Effector CD8-positive, alpha-beta T cell (primary cell): ENCODE measurements at regions not wholly inside any gene's neighbourhood (a gene's known extent, or its start where the extent isn't known, plus 50 kb on each side); places are given as distances from the start of the nearest gene placed in this dataset.
"Not testable (repeated sequence)": the region's sequence is repeated elsewhere in the genome, so short reads cannot be mapped to it uniquely, and the experiment has no call there.

Source experiments
- DNase-seq: peaks from one replicate; lab custom pipeline; 2025; lab: John Stamatoyannopoulos, UW

- no peak for DNase-seq
These were observed 68.5 kb downstream of the MRPL36 start for GRCh38 chr5:1731091-1731639.

GRCh38 chr5:1730487-1730847 lies 69.2 kb downstream of the MRPL36 start:
- DNase-seq = no peak

DNA sequence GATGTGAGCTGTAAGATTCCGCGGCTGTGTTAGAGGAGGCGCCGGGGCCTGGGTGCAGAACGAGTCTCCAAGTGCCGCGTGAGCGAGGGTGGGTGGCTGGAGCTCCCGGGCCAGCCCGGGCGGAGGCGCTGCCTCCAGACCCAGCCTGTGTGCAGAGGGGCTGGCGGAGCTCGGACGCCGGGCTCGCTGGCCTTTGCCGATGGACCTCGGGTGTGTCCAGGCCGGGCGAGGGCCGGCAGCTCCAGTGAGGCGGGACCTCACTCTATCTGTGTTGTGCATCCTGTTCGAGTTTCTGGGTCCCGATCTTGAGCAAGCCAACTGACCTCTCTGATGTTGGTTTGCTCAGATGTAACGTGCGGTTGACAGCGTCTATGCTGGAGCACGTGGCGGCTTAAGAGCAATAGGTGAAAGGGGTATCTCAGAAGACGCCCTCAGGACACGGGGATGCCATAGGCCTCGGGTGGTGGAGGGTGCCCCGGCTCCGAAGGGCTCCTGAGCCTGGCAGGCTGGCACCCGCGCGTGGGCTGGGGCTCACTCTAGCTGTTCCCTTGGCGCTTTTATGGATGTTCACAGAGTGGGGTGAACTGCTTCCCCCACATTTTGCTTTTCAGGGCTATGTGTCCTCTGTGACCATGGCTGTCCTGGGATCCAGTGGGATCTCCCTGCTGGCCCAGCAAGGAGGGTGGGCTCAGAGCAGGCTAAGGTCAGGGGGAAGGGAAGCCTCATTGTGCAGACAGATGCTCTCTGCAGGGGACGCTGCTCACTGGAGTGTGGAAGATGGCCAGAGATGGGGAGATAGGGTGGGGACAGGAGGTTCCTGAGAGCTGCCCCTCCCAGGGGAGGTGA lies 69.8 kb downstream of the MRPL36 start:
- no peak for DNase-seq

DNA sequence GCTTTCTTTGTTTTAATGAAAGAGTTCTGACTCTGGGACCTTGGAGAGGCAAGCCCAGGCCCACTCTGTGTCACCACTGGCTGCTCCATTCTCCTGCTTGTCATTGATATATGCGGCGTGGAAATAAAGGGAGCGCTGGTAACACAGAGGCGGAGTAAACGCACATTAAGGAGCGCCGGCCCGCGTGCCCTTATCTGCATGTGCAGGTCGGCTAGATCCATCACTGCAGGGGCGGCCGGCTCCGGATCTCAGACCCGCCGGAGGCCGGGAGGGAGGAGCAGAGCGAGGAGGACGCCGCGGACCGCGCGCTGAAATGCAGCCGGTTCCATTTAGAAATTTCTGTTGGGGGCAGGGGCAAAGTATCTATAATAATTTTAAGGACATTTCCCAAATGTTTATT lies 70.8 kb downstream of the MRPL36 start:
- DNase-seq = no peak

GRCh38 chr5:1727571-1727970 lies 72.1 kb downstream of the MRPL36 start:
- DNase-seq = no peak

DNA sequence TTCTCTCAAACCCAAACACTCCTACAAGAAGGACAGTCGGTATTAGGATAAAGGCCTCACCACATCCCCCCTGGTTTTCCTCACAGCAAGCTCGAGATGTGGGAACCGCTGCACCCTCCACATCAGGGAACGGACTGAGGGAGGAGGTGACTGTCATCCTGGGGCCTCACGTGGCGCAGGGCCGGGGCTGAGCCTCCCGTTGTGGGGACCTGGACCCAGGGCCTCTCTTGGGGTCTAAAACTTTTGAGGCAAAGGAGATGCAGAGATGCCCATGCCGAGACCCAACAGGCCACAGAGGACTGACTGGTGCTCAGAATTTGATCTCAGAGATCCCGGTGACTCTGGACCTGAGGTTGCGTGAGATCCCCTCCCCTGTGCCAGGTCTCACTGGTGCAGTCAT lies 72.7 kb downstream of the MRPL36 start:
- no peak for DNase-seq

DNA sequence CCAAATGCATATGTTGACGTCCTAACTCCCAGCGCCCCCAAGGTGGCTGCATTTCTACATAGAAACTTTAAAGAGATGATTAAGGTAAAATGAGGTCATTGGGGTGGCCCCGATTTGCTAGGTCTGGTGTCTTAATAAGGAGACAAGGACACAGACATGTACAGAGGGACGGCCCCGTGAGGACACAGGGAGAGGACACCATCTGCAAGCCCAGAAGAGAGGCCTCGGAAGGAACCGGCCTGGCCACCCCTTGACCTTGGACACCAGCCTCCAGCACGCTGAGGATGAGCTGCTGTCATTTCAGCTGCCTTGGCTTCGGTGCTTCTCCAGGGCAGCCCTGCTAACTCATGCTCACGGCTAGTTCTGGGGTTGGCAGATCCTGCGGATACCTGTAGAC lies 73.2 kb downstream of the MRPL36 start:
- DNase-seq = no peak

DNA sequence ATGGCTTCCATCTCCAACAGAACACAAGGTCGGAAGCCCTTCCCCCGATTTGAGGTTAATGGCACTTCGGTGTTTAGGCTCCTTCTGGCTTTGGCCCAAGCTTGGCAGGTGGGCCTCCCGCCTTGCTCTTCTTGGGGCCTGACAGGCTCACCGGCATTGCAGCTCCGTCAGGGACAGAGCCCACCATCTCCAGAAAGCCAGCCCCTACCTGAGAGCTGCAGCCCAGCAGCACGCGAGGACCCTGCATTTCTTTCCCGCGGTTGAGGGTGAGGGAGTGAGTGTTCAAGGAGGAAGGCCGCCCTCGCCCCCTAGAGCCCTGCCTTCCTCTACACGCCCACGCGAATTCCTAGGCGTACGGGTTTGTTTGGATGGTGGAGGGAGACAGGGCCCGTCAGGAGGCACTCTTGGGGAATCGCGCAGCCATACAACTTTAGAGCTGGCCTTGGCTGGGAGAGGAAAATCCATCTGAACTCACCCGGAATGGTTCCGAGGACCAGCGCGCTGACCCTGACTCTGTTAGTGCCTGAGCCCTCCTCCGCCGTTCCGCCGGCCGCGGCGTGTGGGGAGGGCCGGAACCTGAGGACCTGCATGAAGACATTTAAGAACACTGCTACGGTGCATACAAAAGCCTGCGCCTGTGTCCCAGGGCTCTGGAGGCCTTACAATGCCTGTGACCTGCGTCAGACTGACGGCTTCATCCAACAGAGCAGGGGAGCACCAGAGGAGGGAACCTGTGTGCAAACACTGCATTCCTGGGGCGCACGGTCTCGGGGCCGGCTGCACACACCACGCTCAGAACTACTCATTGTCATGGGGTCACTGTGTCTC lies 73.8 kb downstream of the MRPL36 start:
- DNase-seq = no peak

- DNase-seq = no peak
These were observed 74.6 kb downstream of the MRPL36 start for GRCh38 chr5:1724822-1725602.

- no peak for DNase-seq
These were observed 75.4 kb downstream of the MRPL36 start for GRCh38 chr5:1723957-1724821.

GRCh38 chr5:1723476-1723875 lies 76.2 kb downstream of the MRPL36 start:
- DNase-seq = no peak

- DNase-seq = no peak
These were observed 76.8 kb downstream of the MRPL36 start for GRCh38 chr5:1722877-1723276.

- DNase-seq = no peak
These were observed 79.1 kb downstream of the MRPL36 start for GRCh38 chr5:1720396-1721110.

GRCh38 chr5:1719860-1720259 lies 79.8 kb downstream of the MRPL36 start:
- no peak for DNase-seq

GRCh38 chr5:1718669-1719068 lies 81.0 kb downstream of the MRPL36 start:
- no peak for DNase-seq

DNA sequence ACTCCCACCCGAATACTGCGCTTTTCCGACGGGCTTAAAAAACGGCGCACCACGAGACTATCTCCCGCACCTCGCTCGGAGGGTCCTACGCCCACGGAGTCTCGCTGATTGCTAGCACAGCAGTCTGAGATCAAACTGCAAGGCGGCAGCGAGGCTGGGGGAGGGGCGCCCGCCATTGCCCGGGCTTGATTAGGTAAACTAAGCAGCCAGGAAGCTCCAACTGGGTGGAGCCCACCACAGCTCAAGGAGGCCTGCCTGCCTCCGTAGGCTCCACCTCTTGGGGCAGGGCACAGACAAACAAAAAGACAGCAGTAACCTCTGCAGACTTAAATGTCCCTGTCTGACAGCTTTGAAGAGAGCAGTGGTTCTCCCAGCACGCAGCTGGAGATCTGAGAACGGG lies 89.5 kb downstream of the MRPL36 start:
- DNase-seq = not testable (repeated sequence)

GRCh38 chr5:1709171-1709803 lies 90.3 kb downstream of the MRPL36 start:
- no peak for DNase-seq

DNA sequence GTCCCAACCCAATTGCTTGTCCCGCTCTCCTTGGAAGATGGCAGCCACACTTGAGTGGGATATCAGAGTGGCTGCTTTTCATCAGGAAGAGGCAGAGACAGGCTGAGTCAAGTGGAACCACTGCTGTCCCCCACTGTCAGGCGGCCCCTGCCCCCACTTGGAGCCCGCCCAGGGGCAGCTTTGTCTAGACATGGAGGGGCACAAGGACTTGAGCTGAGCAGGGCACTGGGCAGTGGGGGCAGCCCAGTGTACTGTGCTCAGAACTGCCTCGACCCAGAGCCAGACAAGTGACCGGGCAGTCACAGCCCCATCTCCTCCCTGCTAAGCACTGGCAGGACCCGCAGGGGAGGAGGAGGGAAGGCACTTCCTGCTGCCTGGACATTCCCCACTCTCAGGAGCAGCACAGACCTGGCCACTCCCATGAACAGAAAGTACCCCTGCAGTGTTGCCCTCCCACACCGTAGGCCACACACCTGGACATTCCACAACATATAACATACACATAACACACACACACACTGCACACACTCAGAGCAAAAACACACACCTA lies 91.0 kb downstream of the MRPL36 start:
- DNase-seq = no peak

- no peak for DNase-seq
These were observed 92.2 kb downstream of the MRPL36 start for GRCh38 chr5:1707467-1707866.

DNA sequence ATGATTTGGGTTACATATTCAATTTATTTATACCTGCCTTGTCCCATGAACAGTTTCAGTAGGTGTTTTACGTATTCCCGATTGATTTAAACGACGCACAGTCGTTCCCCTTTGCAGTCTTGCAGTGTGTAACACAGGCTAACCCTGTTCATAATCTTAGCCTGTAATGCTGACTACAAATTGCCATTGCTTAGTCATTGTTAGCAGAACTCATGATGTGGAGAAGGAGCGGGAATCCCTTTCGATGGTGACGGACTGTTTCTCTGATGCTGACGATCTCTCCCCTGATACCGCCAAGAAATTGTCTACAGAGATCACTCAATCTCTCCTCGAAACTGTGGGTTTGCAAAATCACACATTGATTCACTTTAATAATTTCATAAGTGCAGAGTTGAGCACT lies 93.2 kb downstream of the MRPL36 start:
- no peak for DNase-seq
